B cell (primary cell): ENCODE measurements at regions not wholly inside any gene's neighbourhood (a gene's known extent, or its start where the extent isn't known, plus 50 kb on each side); places are given as distances from the start of the nearest gene placed in this dataset.

Experiments
- EZH2 ChIP-seq: IDR thresholded peaks from 2 replicates; pipeline ENCODE4 v1.6.1; 2012; ENCODE audit warnings: borderline replicate concordance, low read depth, mild to moderate bottlenecking, moderate library complexity, low read length; ENCODE audit not compliant: insufficient read depth, poor library complexity, severe bottlenecking
- TF ChIP-seq, protein P1 (sequence below): fragments of 200-600 bp; IDR thresholded peaks from one replicate; pipeline ENCODE4 v1.8.0; 2022; ENCODE audit warnings: antibody characterized with exemption, mild to moderate bottlenecking

DNA sequence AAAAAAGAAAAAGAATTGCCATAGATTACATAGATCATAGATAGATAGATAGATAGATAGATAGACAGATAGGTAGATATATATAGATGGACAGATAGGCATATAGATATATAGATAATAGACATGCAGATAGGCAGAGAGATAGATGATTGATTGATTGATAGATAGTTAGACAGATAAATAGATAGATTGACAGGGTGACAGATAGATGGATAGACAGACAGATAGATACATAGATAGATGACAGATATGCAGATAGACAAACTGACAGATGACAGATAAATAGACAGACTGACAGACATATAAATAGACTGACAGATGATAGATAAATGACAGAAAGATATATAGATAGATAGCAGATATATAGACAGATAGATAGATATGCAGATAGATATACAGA, 474.0 kb downstream of the IRS2 start:
- TF ChIP-seq, protein P1, sequence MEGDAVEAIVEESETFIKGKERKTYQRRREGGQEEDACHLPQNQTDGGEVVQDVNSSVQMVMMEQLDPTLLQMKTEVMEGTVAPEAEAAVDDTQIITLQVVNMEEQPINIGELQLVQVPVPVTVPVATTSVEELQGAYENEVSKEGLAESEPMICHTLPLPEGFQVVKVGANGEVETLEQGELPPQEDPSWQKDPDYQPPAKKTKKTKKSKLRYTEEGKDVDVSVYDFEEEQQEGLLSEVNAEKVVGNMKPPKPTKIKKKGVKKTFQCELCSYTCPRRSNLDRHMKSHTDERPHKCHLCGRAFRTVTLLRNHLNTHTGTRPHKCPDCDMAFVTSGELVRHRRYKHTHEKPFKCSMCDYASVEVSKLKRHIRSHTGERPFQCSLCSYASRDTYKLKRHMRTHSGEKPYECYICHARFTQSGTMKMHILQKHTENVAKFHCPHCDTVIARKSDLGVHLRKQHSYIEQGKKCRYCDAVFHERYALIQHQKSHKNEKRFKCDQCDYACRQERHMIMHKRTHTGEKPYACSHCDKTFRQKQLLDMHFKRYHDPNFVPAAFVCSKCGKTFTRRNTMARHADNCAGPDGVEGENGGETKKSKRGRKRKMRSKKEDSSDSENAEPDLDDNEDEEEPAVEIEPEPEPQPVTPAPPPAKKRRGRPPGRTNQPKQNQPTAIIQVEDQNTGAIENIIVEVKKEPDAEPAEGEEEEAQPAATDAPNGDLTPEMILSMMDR: no peak
- TF ChIP-seq EZH2: no peak
